ENCODE measurements at regions not wholly inside any gene's neighbourhood (a gene's known extent, or its start where the extent isn't known, plus 50 kb on each side); places are given as distances from the start of the nearest gene placed in this dataset.

DNA sequence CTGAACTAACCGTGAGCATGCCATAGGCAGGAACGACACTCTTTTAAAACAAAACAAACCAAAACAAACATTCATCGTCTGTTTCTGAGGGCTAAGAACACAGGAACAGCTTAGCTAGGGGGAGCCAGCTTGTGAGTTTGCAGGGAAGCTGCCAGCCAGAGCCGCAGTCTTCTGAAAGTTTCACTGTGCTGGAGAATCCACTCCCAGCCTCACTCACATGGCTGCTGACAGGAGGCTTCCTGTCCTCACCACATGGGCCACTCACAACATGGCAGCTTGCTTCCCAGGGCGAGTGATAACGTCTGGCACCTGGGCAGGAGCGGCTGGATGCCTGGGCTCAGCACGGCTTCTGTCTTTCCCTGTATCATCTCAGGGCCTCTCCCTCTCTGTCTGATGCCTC is 275.2 kb downstream of the MSX2 start:
- TF ChIP-seq, protein P1, sequence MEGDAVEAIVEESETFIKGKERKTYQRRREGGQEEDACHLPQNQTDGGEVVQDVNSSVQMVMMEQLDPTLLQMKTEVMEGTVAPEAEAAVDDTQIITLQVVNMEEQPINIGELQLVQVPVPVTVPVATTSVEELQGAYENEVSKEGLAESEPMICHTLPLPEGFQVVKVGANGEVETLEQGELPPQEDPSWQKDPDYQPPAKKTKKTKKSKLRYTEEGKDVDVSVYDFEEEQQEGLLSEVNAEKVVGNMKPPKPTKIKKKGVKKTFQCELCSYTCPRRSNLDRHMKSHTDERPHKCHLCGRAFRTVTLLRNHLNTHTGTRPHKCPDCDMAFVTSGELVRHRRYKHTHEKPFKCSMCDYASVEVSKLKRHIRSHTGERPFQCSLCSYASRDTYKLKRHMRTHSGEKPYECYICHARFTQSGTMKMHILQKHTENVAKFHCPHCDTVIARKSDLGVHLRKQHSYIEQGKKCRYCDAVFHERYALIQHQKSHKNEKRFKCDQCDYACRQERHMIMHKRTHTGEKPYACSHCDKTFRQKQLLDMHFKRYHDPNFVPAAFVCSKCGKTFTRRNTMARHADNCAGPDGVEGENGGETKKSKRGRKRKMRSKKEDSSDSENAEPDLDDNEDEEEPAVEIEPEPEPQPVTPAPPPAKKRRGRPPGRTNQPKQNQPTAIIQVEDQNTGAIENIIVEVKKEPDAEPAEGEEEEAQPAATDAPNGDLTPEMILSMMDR (IDR thresholded peaks at IDR 0.05): no peak
- Histone ChIP-seq H3K27me3 (no peaks in the 10 kb centered on the region), H3K4me3 (no peak overlapping the region), H3K9me3 (peaks cover 0 to 11% of the 10 kb centered on the region in 2 donors), H3K4me1 (no peaks in the 10 kb centered on the region), H3K27ac (no peak overlapping the region), H3K36me3 (no peaks in the 10 kb centered on the region)
- DNase-seq (no peak), ATAC-seq (no peak)
- intact Hi-C loops (cut with DNase I): no loop called here

DNA sequence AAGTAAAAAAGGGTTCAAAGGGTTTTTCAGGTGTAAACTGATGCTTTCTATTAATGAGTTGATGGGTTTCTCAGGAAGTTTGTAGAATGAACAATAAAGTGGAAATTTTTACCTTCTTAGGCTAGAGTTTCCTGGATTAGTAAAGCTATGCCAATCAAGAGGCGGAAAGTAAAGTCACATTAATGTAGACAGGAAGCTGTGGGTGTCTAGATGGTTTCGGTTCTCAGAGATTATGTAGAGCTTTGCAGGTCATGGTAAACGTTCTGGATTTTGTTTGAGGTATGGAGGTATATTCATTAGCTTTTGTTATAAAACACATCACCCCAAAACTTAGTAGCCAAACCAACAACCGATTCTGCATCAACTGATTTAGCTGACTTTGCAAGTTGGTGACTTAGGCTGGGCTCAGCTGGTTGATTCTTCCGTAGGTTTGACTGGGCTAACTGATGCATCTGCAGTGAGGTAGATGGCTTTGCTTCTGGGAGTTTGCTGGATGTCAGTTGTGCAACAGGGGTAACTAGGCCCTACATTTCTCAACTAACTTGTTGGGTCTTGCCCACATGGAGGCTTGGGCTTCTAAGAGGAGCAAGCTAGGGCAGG is 273.8 kb downstream of the MSX2 start:
- TF ChIP-seq, protein P1 (IDR thresholded peaks at IDR 0.05): no peak
- Histone ChIP-seq H3K27ac (no peak overlapping the region), H3K9me3 (peaks cover 0 to 11% of the 10 kb centered on the region in 2 donors), H3K27me3 (no peaks in the 10 kb centered on the region), H3K4me1 (no peaks in the 10 kb centered on the region), H3K4me3 (no peak overlapping the region), H3K36me3 (no peaks in the 10 kb centered on the region)
- no peak for DNase-seq
- intact Hi-C loops (cut with DNase I): no loop called here
- no peak for ATAC-seq

DNA sequence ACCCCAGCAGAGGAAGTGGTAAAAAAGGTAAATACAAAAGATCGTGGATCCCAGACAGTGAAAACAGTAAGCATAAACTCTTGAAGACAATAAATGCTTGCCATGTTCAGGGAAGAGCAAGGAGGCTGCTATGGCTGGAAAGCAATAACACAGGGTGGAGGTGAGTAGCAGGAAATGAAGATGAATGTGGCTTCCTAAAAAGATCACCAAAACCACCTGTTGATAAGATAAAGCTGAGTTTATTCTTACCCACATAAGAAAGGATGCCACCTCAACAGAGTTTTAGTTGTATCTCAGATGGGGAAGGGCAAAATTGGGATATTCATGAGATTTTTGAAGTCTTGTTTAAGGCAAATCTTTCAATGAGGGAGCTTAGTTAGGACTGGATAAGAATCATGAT is 273.3 kb downstream of the MSX2 start:
- Histone ChIP-seq H3K9me3 (peaks cover 0 to 11% of the 10 kb centered on the region in 2 donors), H3K27me3 (no peaks in the 10 kb centered on the region), H3K4me1 (no peaks in the 10 kb centered on the region), H3K27ac (no peak overlapping the region), H3K36me3 (no peaks in the 10 kb centered on the region), H3K4me3 (no peak overlapping the region)
- no peak for DNase-seq
- TF ChIP-seq, protein P1 (IDR thresholded peaks at IDR 0.05): no peak
- ATAC-seq: no peak
- intact Hi-C loops (cut with DNase I): no loop called here

DNA sequence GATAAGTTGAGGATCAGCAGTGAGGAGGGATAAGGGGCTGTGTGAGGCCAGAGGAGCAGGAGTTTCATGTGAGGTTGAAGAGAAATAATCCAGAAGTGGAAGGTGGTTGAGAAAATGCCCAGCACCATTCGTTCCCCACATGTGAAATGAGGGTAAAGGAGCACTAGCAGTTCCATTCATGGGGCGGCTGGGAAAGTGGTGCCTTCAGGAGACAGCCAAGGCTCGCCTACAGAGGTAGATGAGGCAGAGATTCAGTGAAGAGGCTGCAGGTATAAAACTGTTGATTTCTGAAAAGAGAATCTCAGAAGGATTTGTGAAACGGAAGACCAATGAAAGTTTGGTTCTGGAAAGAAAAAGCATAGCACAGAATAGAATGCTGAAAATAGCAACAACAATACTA is 272.6 kb downstream of the MSX2 start:
- no peaks in the 10 kb centered on the region for H3K4me1 ChIP-seq
- H3K27ac ChIP-seq: no peak overlapping the region
- intact Hi-C loops (cut with DNase I): no loop called here
- no peak for DNase-seq
- no peak for ATAC-seq
- TF ChIP-seq, protein P1 (IDR thresholded peaks at IDR 0.05): no peak
- H3K4me3 ChIP-seq: no peak overlapping the region
- no peaks in the 10 kb centered on the region for H3K36me3 ChIP-seq
- H3K27me3 ChIP-seq: no peaks in the 10 kb centered on the region
- peaks cover 0 to 11% of the 10 kb centered on the region in 2 donors for H3K9me3 ChIP-seq

DNA sequence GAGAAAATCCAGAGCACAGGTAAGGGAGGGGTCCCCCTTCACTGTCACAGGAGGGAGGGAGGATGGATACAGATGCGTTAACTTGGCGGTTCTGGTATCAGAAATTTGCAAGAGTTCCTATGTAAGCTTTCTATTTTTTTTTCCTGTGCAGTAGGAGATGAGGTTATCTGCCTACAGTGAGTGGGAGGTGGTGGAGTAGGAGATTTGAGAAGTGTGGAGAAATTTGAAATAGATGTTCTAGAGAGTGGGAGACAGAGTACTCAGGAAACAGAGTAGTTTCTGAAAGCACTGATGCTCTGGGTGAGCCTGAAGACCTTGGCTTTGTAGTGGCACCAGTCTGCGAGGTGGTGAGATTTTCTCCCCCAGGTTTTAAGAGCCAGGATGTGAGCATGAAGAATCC is 271.4 kb downstream of the MSX2 start:
- Histone ChIP-seq H3K9me3 (peaks cover 0 to 11% of the 10 kb centered on the region in 2 donors), H3K27ac (no peak overlapping the region), H3K4me3 (no peak overlapping the region), H3K4me1 (no peaks in the 10 kb centered on the region), H3K27me3 (no peaks in the 10 kb centered on the region), H3K36me3 (no peaks in the 10 kb centered on the region)
- intact Hi-C loops (cut with DNase I): no loop called here
- ATAC-seq: no peak
- no peak for DNase-seq
- TF ChIP-seq, protein P1 (IDR thresholded peaks at IDR 0.05): no peak
